ENCODE measurements at regions not wholly inside any gene's neighbourhood (a gene's known extent, or its start where the extent isn't known, plus 50 kb on each side); places are given as distances from the start of the nearest gene placed in this dataset.

DNA sequence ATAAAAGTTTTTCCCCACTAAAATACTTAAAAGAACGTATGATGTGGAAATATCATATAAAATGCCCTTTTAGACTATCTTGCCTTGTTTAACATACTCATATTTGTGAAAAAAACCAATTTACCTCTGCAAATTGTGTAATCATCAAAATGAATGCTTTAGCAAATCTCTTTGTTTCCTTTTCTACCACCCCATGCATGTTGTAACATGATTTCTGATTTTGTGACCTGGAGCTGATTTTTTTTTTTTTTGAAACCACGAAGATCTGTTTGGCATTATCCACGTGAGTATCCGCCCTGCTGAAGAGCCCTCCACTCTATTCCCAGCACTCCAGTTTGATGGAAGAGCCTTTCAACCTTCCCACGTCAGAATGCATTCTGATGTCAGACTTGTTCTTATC is 245.8 kb upstream of the NBEA start:
- TF ChIP-seq POLR2AphosphoS5 (IDR thresholded peaks at IDR 0.05) (no peak), POLR2A (IDR thresholded peaks at IDR 0.05) (no peak)
- TF ChIP-seq, protein P1, sequence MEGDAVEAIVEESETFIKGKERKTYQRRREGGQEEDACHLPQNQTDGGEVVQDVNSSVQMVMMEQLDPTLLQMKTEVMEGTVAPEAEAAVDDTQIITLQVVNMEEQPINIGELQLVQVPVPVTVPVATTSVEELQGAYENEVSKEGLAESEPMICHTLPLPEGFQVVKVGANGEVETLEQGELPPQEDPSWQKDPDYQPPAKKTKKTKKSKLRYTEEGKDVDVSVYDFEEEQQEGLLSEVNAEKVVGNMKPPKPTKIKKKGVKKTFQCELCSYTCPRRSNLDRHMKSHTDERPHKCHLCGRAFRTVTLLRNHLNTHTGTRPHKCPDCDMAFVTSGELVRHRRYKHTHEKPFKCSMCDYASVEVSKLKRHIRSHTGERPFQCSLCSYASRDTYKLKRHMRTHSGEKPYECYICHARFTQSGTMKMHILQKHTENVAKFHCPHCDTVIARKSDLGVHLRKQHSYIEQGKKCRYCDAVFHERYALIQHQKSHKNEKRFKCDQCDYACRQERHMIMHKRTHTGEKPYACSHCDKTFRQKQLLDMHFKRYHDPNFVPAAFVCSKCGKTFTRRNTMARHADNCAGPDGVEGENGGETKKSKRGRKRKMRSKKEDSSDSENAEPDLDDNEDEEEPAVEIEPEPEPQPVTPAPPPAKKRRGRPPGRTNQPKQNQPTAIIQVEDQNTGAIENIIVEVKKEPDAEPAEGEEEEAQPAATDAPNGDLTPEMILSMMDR (IDR thresholded peaks at IDR 0.05 in 8 of 11, conservative IDR thresholded peaks at IDR 0.05 in 3 of 11) = no peak

Measured in spleen (tissue), 7 donors.